ENCODE measurements at regions not wholly inside any gene's neighbourhood (a gene's known extent, or its start where the extent isn't known, plus 50 kb on each side); places are given as distances from the start of the nearest gene placed in this dataset.

GRCh38 chr11:110992481-110992880 is 253.0 kb upstream of the POU2AF2 start:
- H3K4me1 Mint-ChIP-seq = peaks cover 5% of the 10 kb centered on the region
- H3K9me3 Mint-ChIP-seq = no peaks in the 10 kb centered on the region
- no peak for DNase-seq
- H3K36me3 Mint-ChIP-seq (ENCODE audit: low read depth) = no peaks in the 10 kb centered on the region
- H3K27ac Mint-ChIP-seq = no peak overlapping the region
- TF ChIP-seq, protein P1, sequence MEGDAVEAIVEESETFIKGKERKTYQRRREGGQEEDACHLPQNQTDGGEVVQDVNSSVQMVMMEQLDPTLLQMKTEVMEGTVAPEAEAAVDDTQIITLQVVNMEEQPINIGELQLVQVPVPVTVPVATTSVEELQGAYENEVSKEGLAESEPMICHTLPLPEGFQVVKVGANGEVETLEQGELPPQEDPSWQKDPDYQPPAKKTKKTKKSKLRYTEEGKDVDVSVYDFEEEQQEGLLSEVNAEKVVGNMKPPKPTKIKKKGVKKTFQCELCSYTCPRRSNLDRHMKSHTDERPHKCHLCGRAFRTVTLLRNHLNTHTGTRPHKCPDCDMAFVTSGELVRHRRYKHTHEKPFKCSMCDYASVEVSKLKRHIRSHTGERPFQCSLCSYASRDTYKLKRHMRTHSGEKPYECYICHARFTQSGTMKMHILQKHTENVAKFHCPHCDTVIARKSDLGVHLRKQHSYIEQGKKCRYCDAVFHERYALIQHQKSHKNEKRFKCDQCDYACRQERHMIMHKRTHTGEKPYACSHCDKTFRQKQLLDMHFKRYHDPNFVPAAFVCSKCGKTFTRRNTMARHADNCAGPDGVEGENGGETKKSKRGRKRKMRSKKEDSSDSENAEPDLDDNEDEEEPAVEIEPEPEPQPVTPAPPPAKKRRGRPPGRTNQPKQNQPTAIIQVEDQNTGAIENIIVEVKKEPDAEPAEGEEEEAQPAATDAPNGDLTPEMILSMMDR (IDR thresholded peaks at IDR 0.05) = no peak
- H3K27me3 Mint-ChIP-seq (ENCODE audit: low read depth, poor library complexity) = peaks cover 6% of the 10 kb centered on the region
- H3K4me3 Mint-ChIP-seq = no peak overlapping the region

DNA sequence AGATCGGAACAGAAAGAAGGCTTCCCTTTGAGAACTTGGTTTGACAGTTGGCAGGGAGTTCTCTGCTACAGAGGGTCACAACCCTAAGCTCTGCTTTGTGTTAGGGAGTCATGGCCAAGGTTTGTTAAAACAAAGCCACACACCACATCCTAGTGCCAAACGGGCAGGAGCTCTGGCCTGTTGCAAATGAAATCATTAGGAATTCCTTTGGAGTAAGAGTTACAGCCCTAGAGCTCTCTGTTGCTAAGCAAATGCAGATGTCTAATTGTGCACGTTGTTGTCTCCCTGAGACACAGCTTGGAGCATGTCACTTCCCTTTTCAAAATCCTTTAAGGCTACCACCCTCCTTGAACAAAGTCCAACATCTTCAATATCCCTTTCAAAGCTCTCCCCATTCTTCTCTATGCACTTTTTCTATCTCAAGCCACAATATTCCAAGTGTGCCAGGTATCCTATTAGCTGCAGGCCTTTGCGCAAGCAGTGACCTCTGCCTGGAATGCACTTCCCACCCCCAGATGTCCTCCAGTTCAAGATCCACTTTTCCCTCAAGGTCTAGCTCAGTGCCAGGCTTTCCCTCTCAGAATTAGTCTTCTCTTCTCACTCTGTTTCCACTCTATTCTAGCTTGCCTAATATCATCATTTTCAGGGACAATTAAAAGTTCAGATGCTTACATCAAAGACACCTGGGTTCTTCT is 253.7 kb upstream of the POU2AF2 start:
- DNase-seq = no peak
- H3K4me1 Mint-ChIP-seq = peaks cover 5% of the 10 kb centered on the region
- H3K4me3 Mint-ChIP-seq = no peak overlapping the region
- H3K27me3 Mint-ChIP-seq (ENCODE audit: low read depth, poor library complexity) = peaks cover 6% of the 10 kb centered on the region
- TF ChIP-seq, protein P1 (IDR thresholded peaks at IDR 0.05) = no peak
- no peaks in the 10 kb centered on the region for H3K9me3 Mint-ChIP-seq
- peak overlapping the region; percentile 3 for H3K27ac Mint-ChIP-seq
- H3K36me3 Mint-ChIP-seq (ENCODE audit: low read depth) = no peaks in the 10 kb centered on the region

DNA sequence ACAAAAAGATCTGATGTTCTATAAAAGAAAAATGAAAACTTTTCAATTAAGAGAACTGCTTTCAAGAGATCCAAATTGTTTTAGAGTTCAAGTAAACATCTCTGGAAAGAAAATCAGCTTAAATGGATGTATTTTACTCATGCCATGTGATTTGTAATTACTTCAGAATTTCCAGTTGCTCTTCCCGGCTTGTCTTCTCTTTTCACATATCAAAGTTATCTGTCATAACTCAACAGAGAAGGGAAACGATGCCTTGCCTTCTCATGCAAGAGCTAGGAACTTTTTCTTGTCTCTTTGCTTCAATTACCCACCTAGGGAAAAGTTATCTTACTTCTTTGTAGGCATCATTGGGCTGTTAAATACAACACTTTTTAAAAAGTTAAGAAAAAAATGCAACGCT is 255.2 kb upstream of the POU2AF2 start:
- Mint-ChIP-seq H3K27ac (no peak overlapping the region), H3K9me3 (no peaks in the 10 kb centered on the region), H3K36me3 (ENCODE audit: low read depth) (no peaks in the 10 kb centered on the region), H3K4me1 (peaks cover 5% of the 10 kb centered on the region), H3K27me3 (ENCODE audit: low read depth, poor library complexity) (peaks cover 2% of the 10 kb centered on the region), H3K4me3 (no peak overlapping the region)
- no peak for DNase-seq
- TF ChIP-seq, protein P1 (IDR thresholded peaks at IDR 0.05) = no peak

DNA sequence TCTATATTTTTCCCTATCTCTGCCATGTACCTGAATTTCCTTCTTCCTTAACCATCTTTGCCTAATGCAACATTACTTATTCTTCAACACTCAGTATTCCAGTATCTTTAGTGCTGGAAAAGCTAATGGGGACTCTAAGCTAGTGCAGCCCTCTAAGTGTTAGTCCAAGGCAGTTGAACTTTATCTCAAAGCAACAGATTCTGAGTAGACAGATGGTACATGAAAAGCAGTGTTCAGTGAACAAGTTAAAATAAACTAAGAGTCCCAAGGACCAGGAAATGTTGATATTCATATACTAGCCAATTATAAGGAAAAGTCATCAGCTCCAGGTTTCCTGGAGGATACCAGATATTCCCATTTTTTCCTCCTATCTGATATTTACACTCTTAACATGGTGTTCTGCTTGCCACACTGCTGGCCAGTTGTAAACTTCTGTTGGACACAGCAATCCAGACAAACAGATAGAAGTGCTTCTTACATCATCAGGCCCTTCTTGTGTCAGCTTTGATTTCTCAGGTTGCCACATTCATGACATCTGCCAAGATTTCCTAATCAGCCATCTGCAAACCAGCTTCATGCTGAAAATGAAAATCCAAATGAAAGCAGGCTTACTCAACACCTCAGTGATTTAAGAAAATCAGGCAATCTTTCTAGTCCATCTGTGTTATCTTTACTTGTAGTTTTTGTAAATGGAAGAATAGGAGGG is 255.9 kb upstream of the POU2AF2 start:
- Mint-ChIP-seq H3K9me3 (no peaks in the 10 kb centered on the region), H3K27me3 (ENCODE audit: low read depth, poor library complexity) (no peaks in the 10 kb centered on the region), H3K27ac (no peak overlapping the region), H3K36me3 (ENCODE audit: low read depth) (no peaks in the 10 kb centered on the region), H3K4me1 (peaks cover 5% of the 10 kb centered on the region), H3K4me3 (no peak overlapping the region)
- TF ChIP-seq, protein P1 (IDR thresholded peaks at IDR 0.05) = no peak
- no peak for DNase-seq

DNA sequence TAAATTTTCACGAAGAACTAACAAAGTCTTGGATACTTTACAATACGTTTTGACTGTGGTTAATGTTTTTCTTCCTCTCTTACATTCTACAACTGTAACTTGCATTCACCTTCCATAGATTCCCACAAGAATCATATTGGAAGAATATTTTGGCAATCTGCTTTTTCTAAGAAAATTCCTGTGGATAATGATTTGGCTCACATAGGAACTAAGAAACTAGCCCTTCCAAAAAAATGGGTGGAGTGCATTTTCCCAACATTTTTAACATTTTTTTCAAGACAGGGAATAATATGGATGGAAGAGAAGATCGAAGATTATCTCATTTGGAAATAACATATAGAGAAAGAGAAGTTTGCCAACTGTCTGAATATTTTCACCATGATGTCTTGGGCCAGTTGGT is 256.9 kb upstream of the POU2AF2 start:
- Mint-ChIP-seq H3K4me1 (peaks cover 5% of the 10 kb centered on the region), H3K9me3 (no peaks in the 10 kb centered on the region), H3K27ac (no peak overlapping the region), H3K36me3 (ENCODE audit: low read depth) (no peaks in the 10 kb centered on the region), H3K4me3 (no peak overlapping the region), H3K27me3 (ENCODE audit: low read depth, poor library complexity) (no peaks in the 10 kb centered on the region)
- no peak for DNase-seq
- TF ChIP-seq, protein P1 (IDR thresholded peaks at IDR 0.05) = no peak

DNA sequence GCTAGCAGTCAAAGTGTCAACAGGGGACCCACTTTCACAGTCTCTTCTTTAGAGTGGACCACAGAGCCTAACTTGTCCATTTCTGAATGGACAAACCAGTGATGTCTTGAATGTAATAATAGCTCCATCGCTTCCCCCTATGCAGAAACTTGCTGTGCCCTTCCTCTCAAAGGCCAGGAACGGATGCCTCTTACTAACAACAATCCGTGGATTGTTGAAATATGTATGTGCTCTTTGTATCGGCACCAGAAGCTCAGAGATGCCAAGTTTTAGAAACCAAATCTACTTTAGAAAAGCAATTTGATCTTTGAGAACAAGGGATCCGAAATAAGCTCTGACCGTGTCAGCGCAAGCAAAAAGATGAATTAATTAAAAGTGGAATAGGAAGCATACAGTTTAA is 259.5 kb upstream of the POU2AF2 start:
- Mint-ChIP-seq H3K4me1 (no peaks in the 10 kb centered on the region), H3K27ac (no peak overlapping the region), H3K9me3 (no peaks in the 10 kb centered on the region), H3K4me3 (no peak overlapping the region), H3K27me3 (ENCODE audit: low read depth, poor library complexity) (no peaks in the 10 kb centered on the region), H3K36me3 (ENCODE audit: low read depth) (no peaks in the 10 kb centered on the region)
- TF ChIP-seq, protein P1 (IDR thresholded peaks at IDR 0.05) = no peak
- no peak for DNase-seq
